HG03039 (cell line): ENCODE measurements at regions not wholly inside any gene's neighbourhood (a gene's known extent, or its start where the extent isn't known, plus 50 kb on each side); places are given as distances from the start of the nearest gene placed in this dataset.
"Not testable (repeated sequence)": the region's sequence is repeated elsewhere in the genome, so short reads cannot be mapped to it uniquely, and the experiment has no call there.

ENCODE experiments used
- ATAC-seq: cut with Tn5 transposase; IDR thresholded peaks from one replicate; pipeline ENCODE4 v1.9.1; 2021; ENCODE audit warnings: mild to moderate bottlenecking, moderate library complexity; ENCODE audit not compliant: unreplicated experiment

DNA sequence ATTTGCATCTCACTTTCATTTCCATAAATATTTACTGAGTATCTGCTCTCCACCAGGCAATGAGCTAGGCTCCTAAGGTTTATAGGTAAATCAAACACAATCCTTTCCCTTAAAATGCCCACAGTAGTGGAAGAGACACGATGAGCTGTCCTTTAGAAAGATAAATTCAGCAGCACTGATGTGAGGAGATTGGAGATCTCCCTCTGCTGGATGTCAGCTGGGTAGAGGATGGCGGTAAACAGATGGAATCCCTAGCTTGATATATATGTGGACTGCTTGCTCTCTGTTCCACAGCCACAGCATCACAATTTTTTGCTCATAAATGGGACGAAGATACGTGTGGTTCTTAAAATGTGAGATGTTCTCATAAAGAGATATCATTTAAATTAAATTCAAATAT, 216.4 kb upstream of the RASGEF1B start:
- ATAC-seq, result no peak

DNA sequence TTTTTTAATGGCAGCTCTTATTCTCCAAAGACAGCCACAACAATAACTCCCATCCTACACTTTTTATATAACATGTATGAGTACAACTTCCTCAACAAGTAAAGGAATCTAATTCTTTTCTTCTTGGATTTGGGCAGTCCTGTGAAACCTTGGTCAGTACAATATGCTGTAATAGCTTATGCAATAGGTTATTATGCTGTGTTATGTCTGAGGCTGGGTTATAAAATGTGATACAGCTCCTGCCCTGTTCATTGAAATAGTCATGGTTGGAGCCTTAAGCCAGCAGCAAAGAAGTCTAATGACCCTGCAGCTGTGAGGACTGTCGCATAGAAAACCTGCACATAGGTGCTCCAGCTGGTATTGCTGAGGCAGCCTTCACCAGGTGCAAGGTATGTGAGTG, 215.8 kb upstream of the RASGEF1B start:
- ATAC-seq, result no peak

DNA sequence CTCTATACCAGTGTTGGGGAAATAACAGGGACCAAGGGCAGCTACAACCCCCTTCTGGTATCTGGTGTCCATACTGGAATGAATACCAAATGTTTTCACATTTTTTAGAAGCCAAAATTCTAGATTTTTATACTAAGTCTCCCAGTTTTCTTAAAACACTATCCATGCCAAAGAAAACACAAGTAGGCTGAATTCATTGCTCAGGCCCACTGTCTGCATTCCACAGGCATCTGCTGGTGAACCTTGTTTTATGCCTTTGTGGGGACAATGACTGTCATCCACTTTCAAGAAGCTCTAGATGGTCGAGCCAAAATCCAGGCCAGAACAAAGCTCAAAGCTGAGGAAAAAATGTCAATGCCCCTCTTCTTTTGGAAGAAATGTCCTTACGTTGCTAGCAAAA, 213.4 kb upstream of the RASGEF1B start:
- no peak for ATAC-seq

DNA sequence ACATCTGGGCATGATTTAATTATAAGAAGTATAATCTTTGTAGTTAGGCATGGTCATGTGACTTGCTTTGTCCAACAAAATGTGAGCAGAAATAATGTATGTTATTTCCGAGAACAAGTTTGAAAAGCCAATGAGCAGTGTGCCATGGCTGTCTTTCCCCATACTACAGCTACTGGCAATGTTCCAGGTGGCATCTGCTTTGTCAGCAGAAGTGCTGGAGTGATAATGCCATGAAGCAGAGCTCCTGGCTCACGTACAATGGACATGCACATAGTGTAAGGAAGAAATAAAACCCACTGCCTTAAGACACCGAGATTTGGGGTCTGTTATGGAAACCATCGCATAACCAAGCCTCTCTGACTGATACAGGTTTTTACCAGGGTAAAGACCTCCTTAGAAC, 212.6 kb upstream of the RASGEF1B start:
- no peak for ATAC-seq

DNA sequence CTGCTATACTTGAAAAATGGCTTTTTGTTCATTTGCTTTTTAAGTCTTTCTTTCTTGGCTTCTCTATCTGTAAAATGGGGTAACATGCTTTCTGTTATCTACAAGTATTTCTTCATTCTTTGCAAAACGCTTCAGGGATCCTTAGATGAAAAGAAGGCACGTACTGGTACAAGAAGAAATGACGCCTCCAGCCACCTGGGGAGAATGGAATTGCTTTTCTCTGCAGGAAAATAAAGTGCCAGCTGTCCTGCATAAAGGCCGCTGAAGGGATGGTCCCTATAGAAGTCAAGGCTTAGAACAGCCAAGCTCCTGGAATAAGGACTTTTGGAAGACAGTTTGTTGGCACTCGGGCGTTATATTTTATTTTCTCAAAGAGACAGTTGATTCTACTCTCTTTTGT, 210.8 kb upstream of the RASGEF1B start:
- no peak for ATAC-seq

DNA sequence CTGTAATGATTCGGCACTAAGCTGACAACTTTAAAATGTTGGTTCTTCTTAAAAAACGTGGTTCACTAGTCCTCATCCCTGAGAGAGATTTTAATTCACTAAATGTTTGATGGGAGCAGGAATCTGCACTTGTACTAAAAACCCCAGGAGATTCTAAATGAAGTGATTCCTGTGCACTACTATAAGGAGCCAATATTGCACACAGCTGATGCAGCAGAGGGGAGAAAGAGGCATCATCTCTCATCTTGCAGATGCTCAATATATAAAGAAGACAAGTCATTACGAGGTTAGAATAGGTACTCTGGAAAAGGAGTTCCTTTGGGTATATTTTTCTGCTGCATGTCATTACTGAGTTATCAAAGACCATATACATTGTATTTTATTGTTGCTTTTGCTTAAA, 207.6 kb upstream of the RASGEF1B start:
- ATAC-seq, result no peak

DNA sequence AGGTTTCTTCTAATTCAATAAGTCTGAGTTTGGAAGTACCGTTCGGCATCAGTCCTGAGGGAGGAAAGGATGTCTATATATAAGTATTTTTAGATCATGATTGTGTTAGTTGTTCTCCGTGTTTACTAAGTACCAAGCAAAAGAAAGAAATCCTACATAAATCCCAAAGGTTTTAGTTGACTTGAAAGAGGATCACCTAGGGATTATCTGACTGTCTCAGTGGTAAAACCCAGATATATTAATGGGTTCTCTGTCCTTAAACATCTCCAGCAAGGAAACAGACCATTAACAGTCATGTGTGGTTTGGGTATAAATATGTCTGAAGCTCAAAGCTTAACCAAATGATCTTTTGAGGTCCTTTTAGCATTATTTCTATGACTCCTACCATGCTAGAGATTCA, 207.1 kb upstream of the RASGEF1B start:
- no peak for ATAC-seq

DNA sequence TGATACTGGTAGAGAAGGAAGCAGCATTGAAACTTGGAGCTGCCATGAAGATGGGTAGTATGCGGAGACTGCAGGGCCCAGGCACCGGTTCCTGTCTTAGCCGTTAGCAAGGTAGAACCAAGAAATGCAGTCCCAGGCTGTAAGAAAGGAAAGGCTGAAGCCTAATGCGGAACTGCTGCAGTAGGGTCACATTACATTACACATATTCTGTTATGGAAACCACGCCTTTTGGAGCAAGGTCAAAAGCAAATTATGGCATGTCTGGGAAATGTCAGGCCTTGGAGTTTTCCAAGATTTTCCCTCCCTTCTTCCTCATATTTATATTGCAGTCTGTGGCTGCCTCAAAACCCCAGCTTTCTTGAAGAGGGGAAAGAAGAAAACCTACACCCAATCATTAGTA, 204.8 kb upstream of the RASGEF1B start:
- no peak for ATAC-seq

DNA sequence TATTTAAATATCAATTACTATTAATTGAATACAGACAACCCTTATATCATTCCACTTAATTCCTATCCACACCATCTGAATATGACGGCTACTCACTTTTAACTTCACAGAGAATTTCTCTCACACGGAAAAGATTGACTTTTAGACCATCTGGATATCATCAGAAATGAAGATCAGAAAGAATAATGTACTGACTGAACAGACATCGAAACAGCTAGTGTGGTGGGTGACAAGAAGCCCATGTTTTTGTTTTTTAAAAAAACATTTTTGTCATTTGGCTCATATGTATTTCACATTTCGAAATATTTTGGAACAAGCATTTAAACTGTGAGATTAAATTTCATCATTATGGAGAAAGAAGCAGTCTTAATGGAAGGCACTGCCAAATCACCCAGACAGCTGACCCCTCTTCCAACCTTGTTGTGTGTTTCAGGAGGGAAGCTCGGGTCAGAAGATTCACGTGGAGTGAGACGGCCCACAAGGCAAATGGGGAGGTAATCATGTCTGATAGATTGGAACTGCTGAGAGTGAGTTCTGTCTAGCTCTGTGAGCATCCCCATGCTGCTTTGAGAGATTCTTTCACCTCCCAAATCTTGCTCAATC, 204.2 kb upstream of the RASGEF1B start:
- ATAC-seq, result no peak

DNA sequence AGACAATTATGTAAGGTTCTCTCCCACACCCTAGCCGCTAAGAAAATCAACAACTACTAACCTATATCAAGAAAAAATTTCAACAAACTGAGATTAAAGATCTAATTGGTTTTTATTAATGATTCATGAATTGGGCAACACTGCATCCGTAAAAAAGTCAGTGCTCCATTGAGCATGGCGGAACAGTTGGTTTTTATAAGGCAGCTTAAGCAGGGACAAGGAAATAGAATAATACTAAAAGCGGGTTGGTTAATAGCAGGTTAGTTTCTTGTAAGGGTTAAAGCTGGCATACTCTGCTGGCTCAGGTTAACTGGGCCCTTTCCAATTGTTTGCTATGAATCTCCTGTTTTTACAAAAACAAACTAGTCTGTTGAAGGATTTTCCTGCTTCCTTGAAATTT, 202.3 kb upstream of the RASGEF1B start:
- no peak for ATAC-seq

DNA sequence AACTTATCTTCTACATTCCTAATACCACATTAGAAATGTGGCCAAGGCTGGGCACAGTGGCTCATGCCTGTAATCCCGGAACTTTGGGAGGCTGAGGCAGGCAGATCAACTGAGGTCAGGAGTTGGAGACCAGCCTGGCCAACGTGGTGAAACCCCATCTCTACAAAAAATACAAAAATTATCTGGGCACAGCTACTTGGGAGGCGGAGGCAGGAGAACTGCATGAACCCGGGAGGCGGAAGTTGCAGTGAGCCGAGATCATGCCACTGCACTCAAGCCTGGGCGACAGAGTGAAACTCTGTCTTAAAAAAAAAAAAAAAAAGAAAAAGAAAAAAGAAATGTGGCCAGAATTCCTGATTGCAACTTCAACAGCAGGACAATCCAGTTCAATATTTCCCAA, 196.6 kb upstream of the RASGEF1B start:
- ATAC-seq, result not testable (repeated sequence)

DNA sequence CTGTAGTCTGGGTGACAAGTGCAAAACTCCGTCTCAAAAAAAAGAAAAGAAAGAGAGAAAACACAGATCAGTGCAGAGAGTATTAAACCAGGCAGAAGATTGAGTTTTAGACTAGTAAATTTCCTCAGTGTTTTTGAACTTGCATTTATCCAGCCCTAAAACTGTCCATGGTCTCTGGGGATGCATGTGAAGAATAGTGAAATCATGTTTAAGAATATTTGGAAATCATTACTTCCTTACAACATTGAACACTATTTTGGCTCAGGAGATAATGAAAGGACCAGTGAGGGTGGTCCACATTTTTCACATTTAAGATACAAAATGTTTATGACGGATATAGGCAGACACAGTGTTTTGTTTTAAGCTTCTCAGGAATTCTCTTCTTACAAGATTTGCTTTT, 195.8 kb upstream of the RASGEF1B start:
- no peak for ATAC-seq

DNA sequence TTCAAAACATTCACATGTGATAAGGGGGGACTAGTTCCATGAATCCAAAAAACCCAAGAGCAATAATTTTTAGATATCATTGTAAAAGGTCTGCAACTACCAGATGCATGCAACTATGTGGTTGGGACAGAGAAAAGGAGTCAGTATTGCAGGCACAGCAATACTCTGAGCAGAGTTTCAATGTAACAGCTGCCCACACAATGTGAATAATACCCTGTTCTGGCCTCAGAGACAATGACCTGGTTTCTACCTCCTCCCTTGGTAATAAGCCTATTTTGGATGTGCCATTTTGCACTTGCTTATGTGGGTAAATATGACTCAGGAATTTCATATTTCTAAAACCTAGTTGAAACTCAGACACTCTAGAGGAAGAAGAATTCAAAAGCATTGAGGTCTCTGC, 194.8 kb upstream of the RASGEF1B start:
- no peak for ATAC-seq

DNA sequence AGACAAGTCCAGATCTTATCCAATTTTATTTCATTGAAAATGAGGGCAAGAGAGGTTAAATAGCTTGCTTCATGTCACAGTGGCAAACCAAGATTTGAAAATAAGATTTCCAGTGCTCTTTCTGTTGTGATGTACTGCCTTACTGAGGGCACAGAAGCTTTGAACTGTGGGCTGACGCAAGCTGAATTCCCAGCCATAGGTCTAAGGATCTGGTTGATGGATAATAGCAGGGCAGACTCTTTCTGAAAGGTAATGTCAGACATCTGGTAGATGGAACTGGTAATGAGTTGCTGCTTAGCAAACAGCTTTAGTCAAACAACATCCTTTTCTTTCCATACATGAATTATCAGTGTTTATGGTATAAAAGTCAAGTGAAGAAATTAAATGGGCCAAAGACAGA, 193.9 kb upstream of the RASGEF1B start:
- ATAC-seq, result no peak

DNA sequence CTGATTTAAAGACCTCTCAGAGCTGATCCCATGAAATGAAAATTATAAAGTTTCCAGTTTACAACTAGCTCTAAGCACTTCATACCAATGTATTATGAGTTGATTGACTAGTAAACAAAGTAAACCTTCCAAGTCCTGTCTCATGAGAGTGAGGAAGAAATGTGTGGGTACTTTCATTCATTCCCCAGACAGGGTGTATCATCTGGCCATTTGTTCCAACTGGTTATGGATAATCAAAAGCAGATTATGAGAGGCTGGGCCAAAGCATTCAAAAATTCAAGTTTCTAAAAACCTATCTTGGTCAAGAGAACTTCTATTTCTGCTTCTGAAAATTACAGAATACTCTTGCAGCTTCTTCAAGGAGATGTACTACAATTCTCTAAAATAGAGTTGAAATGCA, 193.3 kb upstream of the RASGEF1B start:
- ATAC-seq, result no peak

DNA sequence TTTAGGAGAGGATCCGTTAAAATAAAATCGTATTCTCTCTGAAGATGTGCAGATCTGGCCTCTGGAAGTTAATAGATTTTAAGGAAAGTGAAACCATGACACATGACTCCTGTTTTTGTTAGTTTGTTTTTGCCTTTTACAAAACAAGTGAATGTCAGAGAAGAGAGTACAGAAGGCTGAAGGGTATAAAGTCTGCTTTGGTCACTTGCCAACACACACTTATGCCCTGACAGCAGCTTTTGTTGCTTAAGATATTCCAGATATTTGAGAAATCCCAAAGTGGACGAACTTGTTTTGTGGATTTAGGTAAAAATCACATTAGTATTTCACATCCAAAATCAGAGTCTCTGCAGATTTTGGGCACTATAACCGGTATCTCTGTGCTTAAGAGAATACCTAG, 192.4 kb upstream of the RASGEF1B start:
- no peak for ATAC-seq

DNA sequence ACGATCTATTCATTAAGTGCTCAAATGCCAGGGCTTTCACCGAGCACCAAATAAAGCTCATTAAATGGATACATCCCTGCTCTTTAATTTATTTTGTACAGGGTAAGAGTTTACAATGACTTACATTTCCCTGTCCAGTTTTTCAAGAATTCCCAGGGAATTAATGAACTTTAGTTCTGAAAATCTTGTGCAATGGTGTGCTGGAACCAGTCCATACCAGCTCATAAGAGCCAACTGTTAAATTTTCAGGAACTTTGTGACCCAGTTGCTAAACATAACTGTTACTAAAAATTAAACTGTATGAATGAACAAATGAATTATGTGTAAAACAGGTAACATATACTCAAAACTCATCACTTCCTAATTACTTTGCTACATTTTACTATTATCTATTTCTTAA, 191.7 kb upstream of the RASGEF1B start:
- ATAC-seq, result no peak

DNA sequence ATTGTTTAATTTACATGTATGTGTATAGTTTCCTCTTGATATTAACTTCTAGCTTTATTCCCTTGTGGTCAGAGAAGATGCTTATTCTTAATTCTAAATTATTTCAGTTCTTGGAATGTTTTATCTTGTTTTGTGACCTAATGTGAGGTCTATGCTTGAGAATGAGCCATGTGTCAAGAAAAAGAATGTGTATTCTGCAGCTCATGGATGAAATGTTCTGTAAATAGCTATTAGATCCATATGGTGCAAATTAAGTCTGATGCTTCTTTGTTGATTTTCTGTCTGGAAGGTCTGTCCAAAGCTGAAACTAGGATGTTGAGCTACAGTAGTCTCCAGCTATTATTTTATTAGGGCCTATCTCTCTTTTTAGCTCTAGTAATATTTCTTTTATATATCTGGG, 187.3 kb upstream of the RASGEF1B start:
- no peak for ATAC-seq

DNA sequence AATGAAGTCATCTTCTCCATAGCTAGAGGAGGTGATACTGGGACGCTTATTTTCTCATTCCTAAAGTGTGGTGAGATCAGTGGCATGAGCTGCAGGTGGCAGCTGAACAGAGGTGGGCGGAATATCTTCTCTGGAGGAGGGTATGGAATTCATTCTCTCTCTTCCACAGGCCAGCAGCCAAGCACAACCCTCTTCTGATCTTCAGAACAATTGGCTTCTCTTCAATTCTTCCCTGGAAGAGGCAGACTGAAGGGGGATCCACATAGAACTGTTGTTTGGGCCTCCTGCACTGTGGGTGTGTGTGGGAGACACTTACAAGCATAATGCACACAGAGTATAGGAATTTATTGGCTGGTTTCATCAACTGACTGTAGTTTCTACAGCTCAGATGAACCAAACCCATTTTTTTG, 180.4 kb upstream of the RASGEF1B start:
- ATAC-seq, result no peak

DNA sequence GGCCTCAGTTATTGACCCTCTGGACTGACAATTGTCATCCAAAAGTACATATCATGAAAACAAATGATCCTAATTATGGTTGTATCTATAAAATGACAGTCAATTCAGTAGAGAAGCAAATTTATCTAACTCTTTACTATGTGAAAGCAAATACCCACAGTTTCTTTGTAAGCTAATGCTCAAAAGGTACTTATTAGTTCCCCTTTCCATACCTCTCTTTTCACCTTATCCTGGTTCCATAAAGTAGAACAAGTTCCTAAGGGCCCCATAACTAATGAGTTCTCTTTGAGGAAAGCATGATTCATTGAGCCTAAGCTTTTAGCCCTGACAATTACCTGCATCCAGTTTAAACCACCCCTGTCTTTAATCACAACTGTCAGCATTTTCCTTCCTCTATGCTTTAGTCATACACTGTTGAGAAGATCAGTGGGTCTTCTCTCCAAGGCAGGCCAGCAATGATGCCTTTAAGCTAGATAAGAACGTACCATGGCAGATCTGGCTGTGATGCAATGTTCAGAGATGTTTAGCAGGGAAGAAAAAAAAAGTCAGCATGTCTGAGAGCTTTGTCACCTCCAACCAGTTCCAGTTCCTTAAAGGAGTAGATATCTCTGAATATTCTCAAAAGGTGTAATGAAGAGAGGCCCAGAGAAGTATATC, 179.7 kb upstream of the RASGEF1B start:
- no peak for ATAC-seq

DNA sequence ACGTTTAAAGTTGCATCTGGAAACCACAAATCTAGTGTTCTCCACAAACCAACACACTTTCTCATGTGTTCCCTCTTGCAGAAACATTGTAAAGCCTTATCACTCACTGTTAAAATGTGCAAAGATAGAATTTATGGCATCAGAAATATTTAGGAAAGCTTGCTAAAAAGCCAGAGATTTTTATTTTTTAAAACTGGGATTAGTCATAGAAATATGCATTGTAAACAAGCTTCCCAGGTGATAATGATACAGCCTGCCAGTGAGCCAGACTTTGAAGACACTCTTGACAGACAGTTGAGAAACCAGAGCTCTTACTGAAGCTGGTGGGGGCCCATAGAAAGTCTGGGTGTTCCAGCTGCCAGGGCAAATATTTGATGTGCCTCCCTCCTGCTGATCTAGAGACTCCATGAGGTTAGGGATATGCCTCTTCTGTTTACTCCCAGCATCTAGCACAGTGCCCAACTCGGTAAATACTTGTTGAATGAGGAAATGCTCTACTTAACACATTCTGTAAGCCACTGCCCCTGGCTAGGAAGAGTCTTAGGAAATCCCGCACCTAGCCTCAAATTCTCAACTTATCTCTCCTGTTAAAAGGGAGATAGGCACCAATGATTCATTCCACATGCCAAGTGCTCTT, 179.0 kb upstream of the RASGEF1B start:
- ATAC-seq, result no peak

DNA sequence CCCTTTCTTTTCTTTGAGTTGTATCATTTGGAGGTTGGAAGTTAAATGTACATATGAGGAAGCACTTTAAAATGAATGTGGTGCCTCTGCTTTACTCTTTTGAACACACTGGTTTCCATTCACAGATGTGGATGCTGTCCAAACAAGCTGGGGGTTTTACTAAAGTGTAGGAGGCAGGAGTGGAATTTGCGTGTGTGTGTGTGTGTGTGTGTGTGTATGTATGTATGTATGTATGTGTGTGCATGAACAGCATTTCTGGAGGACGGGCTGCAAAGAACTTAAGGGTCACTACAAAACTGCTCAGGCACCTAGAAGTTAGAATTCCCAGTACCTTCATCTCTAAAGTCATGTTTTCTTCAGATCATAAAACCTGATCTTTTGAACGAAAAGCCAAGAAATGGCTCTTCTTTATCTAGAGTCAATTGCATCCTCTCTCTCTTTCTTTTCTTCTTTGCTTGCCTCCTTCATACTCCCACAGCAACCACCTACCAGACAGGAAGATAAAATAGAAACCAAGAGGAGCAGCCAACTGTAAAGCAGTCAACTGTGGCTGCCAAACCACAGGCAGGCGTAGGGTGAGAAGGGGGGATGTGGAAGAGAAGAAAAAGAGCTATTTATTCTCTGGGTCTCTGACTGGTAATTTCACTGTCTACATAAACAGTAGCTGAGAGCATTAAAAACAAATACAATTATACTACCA, 177.0 kb upstream of the RASGEF1B start:
- ATAC-seq, result peak; percentile 97
